Liver (tissue), 8 donors: ENCODE measurements at regions not wholly inside any gene's neighbourhood (a gene's known extent, or its start where the extent isn't known, plus 50 kb on each side); places are given as distances from the start of the nearest gene placed in this dataset.

Source experiments
- DNase-seq: peaks from one replicate; pipeline ENCODE4 v3.0.0-alpha.2; 2017; ENCODE audit warnings: low spot score
- H3K27ac ChIP-seq, 2 donors: one replicate each; pipeline ENCODE4 v1.7.0; 2013; ENCODE audit warnings: inconsistent platforms in 2 of 2, low read length in 2 of 2, control low read depth in 1 of 2, low read depth in 1 of 2, mild to moderate bottlenecking in 1 of 2
- H3K27me3 ChIP-seq, 4 donors: one replicate each; pipeline versions ENCODE4 v1.6.1 to v1.7.0; 2013; ENCODE audit warnings: low read length in 3 of 4, inconsistent platforms in 1 of 4, mild to moderate bottlenecking in 1 of 4, moderate library complexity in 1 of 4; ENCODE audit not compliant: control insufficient read depth in 4 of 4, insufficient read depth in 4 of 4
- H3K36me3 ChIP-seq, 4 donors: one replicate each; pipeline versions ENCODE4 v1.6.1 to v1.7.0; 2013; ENCODE audit warnings: low read length in 3 of 4, mild to moderate bottlenecking in 3 of 4, low read depth in 1 of 4, moderate library complexity in 1 of 4; ENCODE audit not compliant: control insufficient read depth in 4 of 4, insufficient read depth in 3 of 4
- H3K4me1 ChIP-seq, 4 donors: one replicate each; pipeline versions ENCODE4 v1.6.1 to v1.7.0; 2013; ENCODE audit warnings: low read length in 3 of 4, mild to moderate bottlenecking in 3 of 4, moderate library complexity in 1 of 4; ENCODE audit not compliant: control insufficient read depth in 4 of 4, insufficient read depth in 4 of 4
- H3K4me3 ChIP-seq, 3 donors: one replicate each; pipeline versions ENCODE4 v1.6.1 to v1.7.0; 2013; ENCODE audit warnings: low read length in 3 of 3, control low read depth in 1 of 3, low read depth in 1 of 3, mild to moderate bottlenecking in 1 of 3
- H3K9ac ChIP-seq, 2 donors: one replicate each; pipeline ENCODE4 v1.7.0; 2013; ENCODE audit warnings: low read length in 2 of 2, mild to moderate bottlenecking in 2 of 2, moderate library complexity in 2 of 2, control low read depth in 1 of 2, low read depth in 1 of 2
- H3K9me3 ChIP-seq, 4 donors: one replicate each; pipeline versions ENCODE4 v1.6.1 to v1.7.0; 2013; ENCODE audit warnings: low read length in 3 of 4; ENCODE audit not compliant: control insufficient read depth in 4 of 4
- CTCF ChIP-seq: fragments of 150-350 bp; IDR thresholded peaks from 2 replicates; pipeline ENCODE4 v1.5.1; 2017; ENCODE audit warnings: improper control_type of control experiment, low read depth, low read length; ENCODE audit not compliant: missing input control
- EGR1 ChIP-seq, 2 donors: IDR thresholded peaks; 2 replicates each; pipeline ENCODE4 v1.6.1; 2016 to 2018; ENCODE audit warnings: antibody characterized with exemption in 2 of 2, low read depth in 2 of 2
- FOXA1 ChIP-seq: IDR thresholded peaks from 2 replicates; pipeline ENCODE4 v1.6.1; 2016; ENCODE audit warnings: antibody characterized with exemption
- FOXA2 ChIP-seq: IDR thresholded peaks from 2 replicates; pipeline ENCODE4 v1.6.1; 2016; ENCODE audit warnings: antibody characterized with exemption
- HNF4A ChIP-seq, 2 donors: conservative IDR thresholded peaks; 2 replicates each; pipeline ENCODE4 v1.6.1; 2016; ENCODE audit warnings: antibody characterized with exemption in 2 of 2, mild to moderate bottlenecking in 2 of 2
- JUND ChIP-seq, 2 donors: IDR thresholded peaks; 2 replicates each; pipeline ENCODE4 v1.6.1; 2016; ENCODE audit warnings: antibody characterized with exemption in 2 of 2
- MAX ChIP-seq: IDR thresholded peaks from 2 replicates; pipeline ENCODE4 v1.6.1; 2016; ENCODE audit warnings: antibody characterized with exemption
- NR2F2 ChIP-seq: IDR thresholded peaks from 2 replicates; pipeline ENCODE4 v1.6.1; 2016; ENCODE audit warnings: antibody characterized with exemption
- RAD21 ChIP-seq, 2 donors: IDR thresholded peaks; 2 replicates each; pipeline ENCODE4 v1.6.1; 2016; ENCODE audit warnings: antibody characterized with exemption in 2 of 2, mild to moderate bottlenecking in 2 of 2
- RXRA ChIP-seq, 2 donors: IDR thresholded peaks; 2 replicates each; pipeline ENCODE4 v1.6.1; 2017 to 2018; ENCODE audit warnings: antibody characterized with exemption in 2 of 2, mild to moderate bottlenecking in 1 of 2
- YY1 ChIP-seq: IDR thresholded peaks from 2 replicates; pipeline ENCODE4 v1.6.1; 2016; ENCODE audit warnings: antibody characterized with exemption, mild to moderate bottlenecking
- WGBS: extraction: QIAGEN DNeasy Blood & Tissue Kit; methylation state at CpG from one replicate; pipeline ENCODE4 v1.1.7; 2013; 5-methylcytosine and 5-hydroxymethylcytosine counted together
- donor health status: healthy.
- donor health status: healthy.
- donor health status: healthy.
- donor health status: healthy.
- donor health status: healthy.

- no peak for DNase-seq
- no peaks in the 10 kb centered on the region for H3K27me3 ChIP-seq
- 76% methylated on average over 9 of the region's 9 CpGs for WGBS
- no peak overlapping the region for H3K4me3 ChIP-seq
- TF ChIP-seq CTCF: no peak
- TF ChIP-seq HNF4A (conservative IDR thresholded peaks at IDR 0.05): no peak
- no peak for TF ChIP-seq NR2F2
- no peak for TF ChIP-seq RXRA (IDR thresholded peaks at IDR 0.05)
- no peak for TF ChIP-seq FOXA1
- no peak for TF ChIP-seq EGR1 (IDR thresholded peaks at IDR 0.05; ENCODE audit: low read depth in 2 of 2)
- no peak for TF ChIP-seq FOXA2
- TF ChIP-seq YY1: no peak
- TF ChIP-seq RAD21 (IDR thresholded peaks at IDR 0.05): no peak
- no peaks in the 10 kb centered on the region for H3K4me1 ChIP-seq
- H3K27ac ChIP-seq: no peak overlapping the region
- H3K9ac ChIP-seq: no peak overlapping the region
- H3K36me3 ChIP-seq: no peaks in the 10 kb centered on the region
- H3K9me3 ChIP-seq: no peaks in the 10 kb centered on the region
Observed at GRCh38 chr2:217604527-217605194, 398.1 kb downstream of the TNS1 start.

GRCh38 chr2:217601601-217602000, 401.2 kb downstream of the TNS1 start:
- no peak overlapping the region for H3K27ac ChIP-seq
- H3K4me1 ChIP-seq: no peaks in the 10 kb centered on the region
- H3K9ac ChIP-seq: no peak overlapping the region
- TF ChIP-seq JUND (IDR thresholded peaks at IDR 0.05): no peak
- no peak for TF ChIP-seq HNF4A (conservative IDR thresholded peaks at IDR 0.05)
- DNase-seq: no peak
- no peaks in the 10 kb centered on the region for H3K9me3 ChIP-seq
- 58% methylated on average over 2 of the region's 2 CpGs for WGBS
- no peaks in the 10 kb centered on the region for H3K36me3 ChIP-seq
- H3K4me3 ChIP-seq: no peak overlapping the region
- H3K27me3 ChIP-seq: no peaks in the 10 kb centered on the region

DNA sequence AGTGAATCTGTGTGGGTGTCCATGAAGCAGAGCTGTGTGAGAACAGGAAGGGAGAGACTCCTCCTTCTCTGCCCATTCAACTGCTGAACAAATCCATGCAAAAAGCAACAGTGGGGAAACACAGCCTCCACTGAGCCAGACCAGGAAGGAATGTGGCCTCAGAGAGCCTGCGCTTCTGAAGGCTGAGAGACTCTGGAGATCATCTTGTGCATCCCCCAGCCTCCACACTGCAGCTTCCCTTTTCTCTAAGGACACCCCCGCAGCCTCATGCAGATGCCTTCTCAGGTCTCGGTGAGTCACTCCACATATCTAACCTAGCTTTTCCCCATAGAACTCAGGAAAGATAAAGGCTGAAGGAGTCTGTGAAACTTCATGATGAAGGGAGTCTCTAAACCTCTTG, 402.9 kb downstream of the TNS1 start:
- no peak overlapping the region for H3K4me3 ChIP-seq
- H3K4me1 ChIP-seq: no peaks in the 10 kb centered on the region
- no peaks in the 10 kb centered on the region for H3K27me3 ChIP-seq
- no peak overlapping the region for H3K27ac ChIP-seq
- 94% methylated on average over 3 of the region's 3 CpGs for WGBS
- no peak for DNase-seq
- TF ChIP-seq CTCF (no peak), MAX (no peak)
- no peaks in the 10 kb centered on the region for H3K9me3 ChIP-seq
- no peaks in the 10 kb centered on the region for H3K36me3 ChIP-seq
- no peak overlapping the region for H3K9ac ChIP-seq
